ENCODE measurements at regions not wholly inside any gene's neighbourhood (a gene's known extent, or its start where the extent isn't known, plus 50 kb on each side); places are given as distances from the start of the nearest gene placed in this dataset.
A peak's percentile ranks its signal among the peaks of the same experiment; 100 is the strongest.

DNA sequence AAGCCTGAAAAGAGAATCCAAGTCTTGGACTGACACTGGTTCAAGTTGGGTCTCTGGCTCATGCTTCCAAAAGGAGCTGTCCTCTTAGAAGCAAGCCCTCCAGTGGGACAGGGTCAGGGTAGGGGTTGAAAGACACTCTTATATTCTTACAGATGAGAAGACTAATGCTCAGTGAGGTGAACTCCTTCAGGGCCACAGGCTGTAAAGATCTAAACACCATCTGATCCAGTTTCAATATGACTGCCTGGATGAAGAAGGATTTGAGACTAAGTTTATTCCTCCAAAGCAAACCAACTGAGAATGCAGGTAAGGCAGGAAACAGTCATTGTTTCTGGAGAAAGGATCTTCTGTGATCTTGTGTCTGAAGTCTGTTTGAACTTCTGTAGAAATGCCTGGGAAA is 99.0 kb upstream of the TAB2 start:
- DNase-seq: no peak

GRCh38 chr6:149218915-149219314 is 98.6 kb upstream of the TAB2 start:
- no peak for DNase-seq

- no peak for DNase-seq
Measured at GRCh38 chr6:149220882-149221773, 96.4 kb upstream of the TAB2 start.

GRCh38 chr6:149221774-149222070 is 95.8 kb upstream of the TAB2 start:
- DNase-seq: no peak

DNA sequence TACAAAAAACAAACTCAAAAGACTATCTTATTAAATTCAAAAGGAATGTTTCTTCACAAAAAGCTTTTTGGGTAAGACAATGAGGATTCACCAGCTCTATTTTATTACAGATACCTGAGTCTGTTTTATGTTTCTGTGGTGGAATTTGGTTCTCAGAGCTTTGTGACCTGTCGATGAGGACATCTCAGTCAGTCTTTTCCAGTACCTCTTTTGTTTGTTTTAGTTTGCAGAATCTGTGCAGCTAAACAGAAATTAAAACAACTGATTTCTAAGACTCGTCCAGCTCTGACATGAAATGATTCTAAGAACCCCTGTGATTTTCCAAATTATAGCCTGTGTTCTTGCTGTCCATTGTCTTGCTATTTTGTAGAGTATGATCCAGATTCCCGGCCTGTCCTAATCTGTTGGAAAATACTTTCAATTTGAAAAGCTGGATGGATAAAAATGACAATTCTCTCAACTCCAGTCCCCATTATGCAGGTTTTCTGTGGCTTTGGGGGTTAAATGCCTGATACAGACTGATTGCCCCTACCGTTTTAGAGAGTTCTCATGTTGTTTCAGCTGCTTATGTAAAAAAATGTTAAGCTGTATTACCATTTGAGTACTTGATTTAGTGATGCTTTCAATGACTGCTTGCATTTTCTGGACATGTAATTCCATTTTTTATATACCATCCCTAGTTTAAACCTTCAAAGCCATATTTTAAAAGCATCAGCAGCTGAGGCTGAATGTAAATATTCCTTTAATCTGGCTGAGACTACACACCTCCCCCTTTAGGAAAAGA is 94.2 kb upstream of the TAB2 start:
- DNase-seq: no peak

- no peak for DNase-seq
Measured at GRCh38 chr6:149223904-149224351, 93.6 kb upstream of the TAB2 start.

DNA sequence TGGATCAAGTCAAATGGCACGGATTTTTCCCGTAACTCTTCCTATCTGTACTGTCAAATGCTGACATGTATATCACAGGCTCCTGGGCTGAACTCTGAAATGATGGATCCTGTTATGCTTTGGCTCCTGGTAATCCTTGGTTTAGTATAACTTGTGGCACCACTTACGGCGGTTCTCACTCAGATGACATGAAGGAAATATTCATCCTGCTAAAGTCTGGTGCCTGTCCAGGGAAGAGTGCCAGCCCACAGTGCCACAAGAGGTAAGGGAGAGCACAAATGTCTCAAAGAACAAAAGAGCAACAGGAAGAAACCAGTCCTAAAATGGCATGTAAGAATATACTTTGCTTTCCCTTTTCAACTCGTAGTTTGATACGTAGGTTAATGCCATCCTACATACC is 93.1 kb upstream of the TAB2 start:
- no peak for DNase-seq

GRCh38 chr6:149225370-149225769 is 92.1 kb upstream of the TAB2 start:
- DNase-seq: no peak

DNA sequence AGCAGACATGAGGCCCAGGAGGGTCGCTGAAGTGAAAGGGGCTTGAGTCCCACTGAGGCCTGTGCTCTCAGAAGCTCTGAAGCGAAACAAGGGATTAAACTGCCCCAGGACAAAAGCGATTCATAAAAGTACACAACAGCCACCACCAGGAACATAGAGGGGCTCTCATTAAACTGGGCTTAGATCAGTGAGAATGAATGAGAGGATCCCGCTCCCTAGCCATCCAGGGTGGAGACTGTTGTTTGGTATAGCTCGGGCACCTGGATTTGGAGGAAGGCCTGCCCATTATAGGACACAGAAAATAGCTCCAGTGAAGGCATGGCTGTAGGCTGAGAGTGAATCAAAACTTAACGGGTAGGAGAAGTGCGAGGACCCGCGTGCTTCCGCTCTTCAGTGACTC is 91.6 kb upstream of the TAB2 start:
- no peak for DNase-seq

- no peak for DNase-seq
Measured at GRCh38 chr6:149227796-149228195, 89.7 kb upstream of the TAB2 start.

DNA sequence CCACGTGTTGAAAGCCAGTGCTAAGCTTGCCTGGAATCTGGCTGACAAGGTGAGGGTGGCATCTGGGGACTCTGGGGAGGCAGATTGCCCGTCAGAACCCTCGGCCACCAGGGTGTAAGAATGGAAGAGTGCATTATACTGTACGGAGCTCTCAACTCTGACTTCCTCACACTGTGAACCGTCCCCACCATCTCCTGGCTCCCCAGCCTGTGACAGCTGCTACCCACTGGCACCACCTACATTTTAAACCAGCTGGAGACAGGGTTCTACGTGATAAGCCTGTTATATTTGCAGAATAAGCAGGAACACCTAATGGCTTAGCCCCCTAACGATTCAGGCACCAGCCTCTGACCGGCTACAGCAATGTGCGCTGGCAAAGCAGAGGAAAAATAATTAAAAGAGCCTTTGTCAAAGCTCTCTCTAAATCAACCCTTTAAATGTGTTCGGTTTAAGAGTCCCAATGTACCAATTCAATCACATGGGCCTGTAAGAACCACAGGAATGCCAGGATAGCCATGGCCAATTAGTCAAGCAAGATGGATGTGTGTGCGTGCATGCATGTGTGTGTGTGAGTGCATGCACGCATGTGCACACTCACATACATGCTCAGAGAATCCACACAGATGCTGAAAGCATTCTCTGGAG is 89.1 kb upstream of the TAB2 start:
- DNase-seq: no peak

DNA sequence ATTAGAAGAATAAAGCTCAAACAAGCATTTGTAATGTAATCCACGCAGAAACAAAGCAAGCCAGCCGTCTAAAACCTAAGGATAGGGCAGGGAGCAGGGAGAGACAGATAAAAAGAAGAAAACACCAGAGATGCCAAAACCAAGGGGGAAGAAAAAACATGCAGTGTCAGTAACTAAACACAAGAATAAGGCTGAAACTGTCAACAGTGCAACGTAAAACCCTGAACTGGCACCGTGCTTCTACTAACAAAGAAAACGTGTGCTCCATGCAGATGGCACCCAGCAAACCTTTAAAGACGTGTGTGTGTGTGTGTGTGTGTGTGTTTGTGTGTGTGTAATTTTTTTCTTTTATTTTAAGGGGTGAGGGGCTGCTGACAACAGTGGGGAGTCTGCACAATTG is 88.4 kb upstream of the TAB2 start:
- no peak for DNase-seq

DNA sequence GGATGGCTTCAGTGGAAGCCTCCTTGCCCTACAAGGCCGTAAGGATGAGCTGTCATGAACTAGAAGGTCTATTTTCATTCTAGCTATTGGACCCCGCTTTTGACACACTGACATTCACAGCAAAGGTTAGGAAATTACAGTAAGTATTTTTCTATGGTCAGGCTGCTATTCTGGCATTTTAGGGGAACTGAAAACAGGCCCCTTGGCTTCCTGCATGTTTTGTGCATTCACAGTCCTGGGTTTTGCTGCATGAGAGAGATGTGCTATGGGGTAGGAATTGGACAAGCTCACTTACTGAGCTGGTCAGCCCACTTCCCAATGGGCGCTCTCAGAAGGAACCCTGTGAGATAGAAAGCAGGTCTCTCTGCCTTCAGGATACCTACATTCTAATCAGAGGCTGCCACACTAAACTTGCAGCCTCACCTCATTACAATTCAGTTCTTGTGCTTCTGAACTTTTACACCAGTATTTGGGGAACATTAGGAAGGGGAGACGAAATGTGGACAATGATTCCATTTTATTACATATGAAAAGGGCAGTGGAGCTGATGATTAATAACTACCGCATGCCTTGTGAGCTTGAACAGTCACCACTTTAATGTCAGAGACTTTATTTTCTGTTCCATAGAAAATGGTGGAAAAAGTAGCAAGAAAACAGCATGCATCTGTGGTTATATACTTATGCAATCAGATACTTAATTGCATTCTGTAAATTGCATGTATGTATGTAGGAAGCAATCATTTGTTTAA is 86.6 kb upstream of the TAB2 start:
- DNase-seq: no peak

DNA sequence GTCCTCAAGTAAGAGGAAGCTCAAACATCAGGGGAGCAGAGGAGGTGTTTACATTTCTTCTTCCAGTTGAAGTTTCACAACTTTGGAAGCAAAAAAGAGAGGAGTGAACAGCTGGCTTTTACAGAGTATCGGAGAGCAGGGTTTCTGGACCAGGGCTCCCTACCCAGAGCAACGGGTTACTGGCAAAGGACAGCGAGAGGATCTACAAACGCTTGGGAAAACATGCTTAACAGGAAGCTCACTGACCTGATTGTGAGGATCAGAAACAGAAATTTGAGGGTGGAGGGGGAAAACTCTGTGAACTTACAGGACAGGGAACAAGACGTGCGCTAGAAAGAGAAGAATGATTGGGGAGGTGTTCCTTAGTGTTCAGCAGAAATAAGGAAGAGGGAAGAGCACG is 85.7 kb upstream of the TAB2 start:
- DNase-seq: no peak

- DNase-seq: no peak
Measured at GRCh38 chr6:149233056-149233715, 84.3 kb upstream of the TAB2 start.

DNA sequence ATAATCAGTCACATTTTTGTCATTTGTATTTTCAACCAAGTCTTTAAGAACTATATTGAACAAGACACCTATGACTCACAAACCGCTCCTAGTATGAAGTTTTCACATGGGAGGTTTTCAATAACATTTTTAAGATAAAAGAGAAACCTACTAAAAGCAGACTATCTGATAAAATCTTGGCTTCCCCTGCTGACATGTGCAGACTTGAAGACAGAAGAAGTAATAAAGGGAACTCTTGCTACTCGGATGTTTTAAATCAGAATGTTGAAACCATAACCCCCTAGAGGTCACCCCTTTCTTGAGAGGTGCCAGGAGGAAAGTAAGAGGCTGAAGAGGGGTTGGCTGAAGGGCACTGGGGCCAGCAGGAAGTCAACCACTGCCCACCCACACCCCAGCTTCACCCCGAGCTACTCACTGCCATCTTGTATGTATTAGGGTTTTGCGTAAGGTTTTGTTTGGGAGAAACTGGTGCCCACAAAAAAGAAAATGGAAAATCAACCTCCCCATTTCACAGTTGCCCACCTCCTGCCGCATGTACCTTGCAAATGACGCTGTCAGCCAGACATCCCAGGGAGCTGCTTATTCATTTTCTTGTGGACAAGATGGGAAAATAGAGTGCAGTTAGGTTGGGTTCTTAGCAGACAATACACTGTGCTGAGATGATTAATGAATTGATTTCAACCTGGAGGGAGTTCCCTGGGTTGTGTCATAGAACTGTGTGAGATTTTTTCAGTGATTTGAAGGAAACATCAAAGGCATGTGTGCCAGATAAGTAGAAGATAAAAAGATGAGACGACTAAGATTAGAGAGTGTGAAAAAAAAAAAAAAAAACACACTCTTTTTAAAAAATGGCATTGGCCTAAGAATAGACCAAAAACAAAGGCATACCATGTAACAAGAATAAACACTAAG is 83.2 kb upstream of the TAB2 start:
- DNase-seq: no peak

DNA sequence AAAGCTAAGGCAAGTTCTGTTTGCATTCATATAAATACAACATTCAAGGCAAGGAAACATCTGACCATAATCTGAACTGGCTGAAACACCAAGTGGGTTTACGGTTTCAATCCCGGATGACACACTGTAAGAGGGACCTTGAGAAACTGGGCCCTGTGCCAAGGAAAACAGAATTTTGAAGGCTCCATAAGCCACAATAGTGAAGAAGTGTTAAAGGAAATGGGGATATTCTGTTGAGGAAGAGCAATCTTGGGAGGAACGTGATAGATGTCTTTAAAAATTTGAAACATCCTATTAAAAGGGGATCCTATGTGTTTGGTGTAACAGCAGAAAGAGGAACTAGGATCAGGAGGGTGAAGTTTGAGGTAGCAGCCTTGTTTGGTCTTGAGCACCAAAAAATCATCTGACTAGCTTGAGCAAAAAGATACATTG is 82.4 kb upstream of the TAB2 start:
- peak; percentile 42 for DNase-seq

DNA sequence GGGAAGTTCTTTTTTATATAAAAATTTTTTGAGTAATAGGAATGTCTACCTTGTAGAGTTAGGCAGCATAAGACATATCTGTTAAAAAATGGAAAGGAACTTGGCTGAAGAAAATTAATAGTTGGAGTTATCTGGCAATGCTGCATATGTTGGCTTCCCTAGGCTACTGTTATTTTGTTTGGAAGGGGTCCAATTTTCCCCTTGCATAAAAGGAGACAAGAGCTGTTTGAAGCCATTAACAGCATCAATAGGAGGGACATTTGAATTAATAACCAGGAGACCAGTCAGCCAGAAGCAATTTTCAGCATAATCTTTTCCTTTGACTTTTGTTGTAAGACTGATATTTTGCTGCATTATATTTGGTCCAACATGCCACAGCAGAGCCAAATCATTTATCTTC is 80.9 kb upstream of the TAB2 start:
- no peak for DNase-seq

DNA sequence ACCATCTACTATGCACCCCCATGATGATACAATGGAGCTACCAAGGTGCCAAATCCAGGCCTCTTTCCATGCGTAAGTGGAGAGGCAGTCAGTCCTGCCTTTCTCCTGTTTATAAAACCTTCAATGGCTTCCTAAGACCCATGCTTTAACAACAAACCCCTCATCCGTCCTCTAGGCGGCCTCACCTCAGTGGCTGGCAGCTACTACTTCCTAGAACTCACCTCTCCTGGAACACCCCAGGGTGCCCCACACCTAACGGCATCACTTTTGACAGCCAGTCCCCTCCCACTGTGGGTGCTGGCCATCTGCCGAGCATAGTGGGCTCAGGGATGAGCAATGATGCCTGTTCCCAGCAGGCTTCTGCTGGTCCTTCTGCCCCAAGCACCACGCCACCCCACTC is 80.0 kb upstream of the TAB2 start:
- DNase-seq: no peak

GRCh38 chr6:149239573-149240209 is 77.8 kb upstream of the TAB2 start:
- no peak for DNase-seq

DNA sequence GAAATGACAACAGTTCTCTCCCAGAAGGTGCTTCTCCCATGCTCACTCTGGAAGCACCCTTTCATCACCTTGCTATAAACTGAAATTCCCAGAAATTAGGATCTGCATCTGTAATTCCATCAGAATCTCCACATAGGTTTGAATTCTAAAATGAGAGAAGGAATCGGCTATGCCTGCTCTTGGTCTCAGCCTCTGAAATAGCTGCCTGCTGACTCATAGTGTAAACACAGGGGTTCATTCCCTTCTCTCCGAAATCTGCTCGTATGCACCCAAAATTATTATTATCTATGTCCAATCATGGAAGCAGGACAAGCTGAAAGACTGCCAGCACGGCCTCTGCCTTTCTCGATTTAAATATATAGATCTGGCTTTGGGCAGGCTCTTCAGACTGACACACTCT is 74.6 kb upstream of the TAB2 start:
- DNase-seq: no peak
